GM21367 (cell line): ENCODE measurements at regions not wholly inside any gene's neighbourhood (a gene's known extent, or its start where the extent isn't known, plus 50 kb on each side); places are given as distances from the start of the nearest gene placed in this dataset.
"Not testable (repeated sequence)": the region's sequence is repeated elsewhere in the genome, so short reads cannot be mapped to it uniquely, and the experiment has no call there.

Experiments used
- ATAC-seq: cut with Tn5 transposase; IDR thresholded peaks from one replicate; pipeline ENCODE4 v1.9.1; 2021; ENCODE audit not compliant: unreplicated experiment

DNA sequence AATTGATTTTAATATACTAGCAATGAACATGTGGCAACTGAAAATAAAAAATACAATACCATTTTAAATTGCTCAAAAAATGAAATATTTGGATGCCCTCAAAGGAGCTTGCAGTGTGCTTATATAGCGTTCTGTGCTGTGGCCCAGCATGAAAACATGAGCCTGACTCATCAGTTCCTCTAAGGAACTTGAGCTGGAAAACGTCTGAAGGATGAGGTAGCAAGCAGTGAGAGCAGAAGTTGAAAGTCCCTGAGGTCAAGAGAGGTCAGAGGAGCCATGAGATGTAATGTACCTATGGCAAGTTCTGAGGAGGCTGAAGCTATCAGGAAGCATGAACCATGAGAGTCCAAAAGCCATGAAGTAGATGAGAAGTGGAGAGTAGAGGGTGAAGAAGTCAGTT is 59.7 kb downstream of the HMGB3 start:
- no peak for ATAC-seq

DNA sequence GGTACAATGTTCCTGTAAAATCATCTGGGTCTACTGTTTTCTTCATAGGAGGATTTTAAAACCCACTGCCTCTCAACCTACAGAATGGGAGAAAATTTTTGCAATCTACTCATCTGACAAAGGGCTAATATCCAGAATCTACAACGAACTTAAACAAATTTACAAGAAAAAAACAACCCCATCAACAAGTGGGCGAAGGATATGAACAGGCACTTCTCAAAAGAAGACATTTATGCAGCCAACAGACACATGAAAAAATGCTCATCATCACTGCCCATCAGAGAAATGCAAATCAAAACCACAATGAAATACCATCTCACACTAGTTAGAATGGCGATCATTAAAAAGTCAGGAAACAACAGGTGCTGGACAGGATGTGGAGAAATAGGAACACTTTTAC is 83.2 kb downstream of the HMGB3 start:
- not testable (repeated sequence) for ATAC-seq

DNA sequence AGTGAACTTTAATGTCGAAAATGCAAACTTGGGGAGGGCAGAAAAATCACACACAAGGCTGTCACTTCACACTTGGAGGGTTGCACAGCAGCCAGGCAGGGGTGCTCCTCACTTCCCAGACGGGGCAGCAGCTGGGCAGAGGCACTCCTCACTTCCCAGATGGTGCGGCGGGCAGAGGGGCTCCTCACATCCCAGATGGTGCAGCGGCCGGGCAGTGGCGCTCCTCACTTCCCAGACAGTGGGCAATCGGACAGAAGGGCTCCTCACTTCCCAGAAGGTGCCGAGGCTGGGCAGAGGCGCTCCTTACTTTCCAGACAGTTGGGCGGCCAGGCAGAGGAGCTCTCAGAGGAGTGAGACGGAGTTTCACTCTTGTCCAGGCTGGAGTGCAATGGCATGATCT is 90.6 kb downstream of the HMGB3 start:
- no peak for ATAC-seq

DNA sequence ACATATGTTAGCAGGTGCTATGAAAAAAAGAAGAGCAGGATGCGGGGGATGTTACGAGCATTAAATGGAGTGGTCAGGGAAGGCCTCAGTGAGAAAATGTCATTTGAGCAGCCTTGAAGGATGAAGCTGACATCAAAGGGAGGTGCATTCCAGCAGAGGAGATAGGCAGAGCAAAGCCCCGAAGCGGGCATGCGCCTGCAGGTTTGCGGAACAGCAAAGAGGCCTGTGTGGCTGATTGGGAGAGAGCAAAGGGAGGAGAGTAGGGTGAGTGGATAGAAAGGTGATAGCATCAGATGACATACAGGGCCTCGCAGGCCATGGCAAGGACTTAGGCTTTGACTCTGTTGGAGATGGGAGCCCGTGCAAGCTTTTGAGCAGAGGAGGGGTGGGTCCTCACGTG is 95.4 kb upstream of the GPR50 start:
- ATAC-seq, result no peak

DNA sequence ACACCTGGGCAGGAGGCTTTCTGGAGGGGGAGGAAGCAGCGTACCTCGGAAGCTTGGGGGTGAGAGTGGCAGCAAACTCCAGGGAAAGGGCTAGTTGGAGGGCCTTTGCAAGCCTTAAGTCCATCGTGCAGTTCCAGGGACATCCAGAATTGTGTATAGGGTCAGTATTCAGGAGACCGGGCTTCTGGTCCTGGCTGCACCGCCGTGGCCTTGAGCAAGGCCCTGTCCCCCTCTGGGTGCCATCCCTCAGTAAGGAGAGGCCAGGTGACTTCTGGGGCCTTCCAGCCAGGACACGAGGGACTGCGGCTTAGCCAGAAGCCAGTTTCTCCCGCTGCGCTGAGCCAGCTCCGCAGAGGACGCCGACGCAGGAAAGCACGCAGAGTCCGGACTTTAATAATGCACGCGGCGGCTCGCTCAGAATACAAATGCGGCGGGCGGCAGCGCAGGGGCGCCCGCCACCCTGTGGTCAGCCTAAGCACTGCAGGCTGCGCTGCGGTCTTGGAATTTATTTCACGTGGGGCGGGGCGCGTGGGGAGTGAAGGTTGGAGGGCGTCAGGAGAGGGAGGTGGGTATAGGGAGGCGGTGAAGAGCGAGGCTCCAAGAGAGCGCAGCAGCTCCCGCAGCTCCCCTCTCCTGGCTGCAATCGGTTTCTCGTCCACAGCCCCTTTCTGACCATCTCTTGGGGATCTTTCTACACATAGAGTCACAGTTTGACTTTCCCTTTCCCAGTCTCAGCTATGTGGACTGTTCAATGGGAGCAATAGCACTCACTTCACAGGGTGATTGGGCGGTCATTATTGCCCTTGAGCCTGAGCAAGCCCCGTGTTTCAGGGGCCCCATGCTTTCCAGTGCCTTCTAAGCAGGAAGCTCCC is 94.1 kb upstream of the GPR50 start:
- ATAC-seq, result peak; percentile 78

DNA sequence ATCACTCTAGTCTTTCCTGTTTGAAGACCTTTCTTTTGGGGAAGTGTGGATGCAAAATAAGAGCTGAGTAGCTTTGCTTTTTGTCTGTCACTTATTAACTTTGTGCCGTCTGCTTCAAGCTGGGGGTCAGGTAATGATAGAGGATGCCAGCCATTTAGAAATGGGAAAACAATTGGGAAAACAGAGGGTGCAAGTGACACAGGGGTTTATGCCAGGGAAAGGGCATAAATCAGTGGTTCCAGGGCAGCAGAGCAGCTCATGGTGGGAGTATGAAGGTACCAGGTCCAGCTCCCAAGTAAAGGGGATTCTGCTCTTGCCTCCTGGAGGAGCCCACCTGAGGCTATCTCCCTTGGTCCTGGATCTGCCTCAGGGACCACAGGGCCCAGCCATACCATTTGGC is 91.9 kb upstream of the GPR50 start:
- ATAC-seq, result no peak

DNA sequence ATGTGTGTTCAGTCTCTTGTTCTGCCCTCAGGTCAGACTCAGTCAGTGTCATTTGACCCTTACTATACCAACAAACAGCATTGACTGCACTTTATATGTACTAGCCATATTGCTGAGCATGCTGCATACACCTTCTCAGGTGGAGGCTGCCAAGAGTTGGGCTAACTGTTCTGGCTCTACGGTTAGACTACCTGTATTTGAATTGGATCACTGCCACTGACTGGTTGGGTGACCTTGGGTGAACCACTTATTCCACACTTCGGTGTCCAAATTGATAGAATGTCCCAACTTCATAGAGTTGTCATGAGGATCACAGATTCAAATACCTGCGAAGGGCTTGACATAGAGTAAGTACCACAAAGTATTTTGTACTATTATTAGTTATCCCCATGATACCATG is 91.2 kb upstream of the GPR50 start:
- no peak for ATAC-seq

- no peak for ATAC-seq
Measured at GRCh38 chrX:151088221-151088620, 88.2 kb upstream of the GPR50 start.

- ATAC-seq, result no peak
Measured at GRCh38 chrX:151099001-151099400, 77.4 kb upstream of the GPR50 start.

DNA sequence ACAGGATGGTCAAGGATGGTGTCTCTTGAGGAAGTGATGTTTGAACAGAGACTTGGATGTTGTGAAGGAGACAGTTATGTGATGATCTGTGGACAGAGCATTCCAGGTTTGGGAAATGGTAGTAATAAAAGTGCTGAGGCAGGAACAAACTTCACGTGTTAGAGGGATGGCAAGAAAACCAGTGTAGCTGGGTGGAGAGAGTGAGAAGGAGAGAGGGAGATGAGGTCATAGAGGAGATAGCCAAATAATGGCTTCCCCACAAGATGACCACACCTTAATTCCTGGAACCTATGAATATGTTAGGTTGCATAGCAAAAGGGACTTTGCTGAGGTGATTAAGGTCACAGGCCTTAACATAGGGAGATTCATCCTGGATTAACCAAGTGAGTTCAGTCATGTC is 75.6 kb upstream of the GPR50 start:
- ATAC-seq, result no peak

- not testable (repeated sequence) for ATAC-seq
Measured at GRCh38 chrX:151113200-151113599, 63.2 kb upstream of the GPR50 start.
